K562 (cell line): ENCODE measurements at regions not wholly inside any gene's neighbourhood (a gene's known extent, or its start where the extent isn't known, plus 50 kb on each side); places are given as distances from the start of the nearest gene placed in this dataset.

ENCODE experiments used
- ATAC-seq: fragments of 200-7000 bp; cut with Tn5 transposase; 3 replicates; pipeline ENCODE4 v1.9.1; 2020; ENCODE audit warnings: moderate library complexity
- BruUV-seq: library from RNA; stranded (reverse); fragments of 400-500 nt; replicated peaks from 2 replicates; lab custom pipeline; 2021; lab: Mats Ljungman, UMichigan
- CTCF ChIA-PET: fragments of 300-600 bp; formaldehyde crosslinking; extraction: SDS; loops from one replicate; lab custom pipeline; 2021; ENCODE audit warnings: low intra/inter-chr PET ratio; lab: Yijun Ruan, JAX
- POLR2A ChIA-PET: fragments of 300-600, 350-650 bp; sonication (Branson Sonifier 250); formaldehyde crosslinking; extraction: SDS; loops from one replicate; lab custom pipeline; 2021; ENCODE audit warnings: antibody characterized with exemption, inconsistent platforms; lab: Yijun Ruan, JAX
- DNase-seq, 4 experiments: peaks; one replicate each; pipeline versions ENCODE4 v3.0.0 to v3.0.0-alpha.2; 2011 to 2018; ENCODE audit warnings: low spot score in 3 of 4, mixed read lengths in 3 of 4; ENCODE audit errors: extremely low read depth in 1 of 4
- FAIRE-seq: peaks from 2 replicates; lab custom pipeline; 2011; peaks lifted over from hg19 to GRCh38; lab: Jason Lieb, UNC
- H2AFZ ChIP-seq: 2 replicates; pipeline ENCODE4 v1.6.0; 2011; ENCODE audit warnings: low read depth, low read length, control low read depth, inconsistent platforms
- H3K27ac ChIP-seq: fragments of 200-600 bp; 3 replicates; pipeline ENCODE4 v1.8.0; 2011; ENCODE audit warnings: low read depth, mild to moderate bottlenecking, control low read depth, inconsistent platforms, low read length, moderate library complexity, mixed read lengths; ENCODE audit errors: extremely low read depth
- H3K27me3 ChIP-seq, 2 experiments: fragments of 300-600 bp in 1 of 2; 2 replicates in 1 of 2; 3 replicates in 1 of 2; pipeline versions ENCODE4 v1.6.0 to v1.8.0; 2011; ENCODE audit warnings: inconsistent platforms in 2 of 2, low read length in 2 of 2, mild to moderate bottlenecking in 1 of 2, mixed read lengths in 1 of 2, moderate library complexity in 1 of 2; ENCODE audit not compliant: control insufficient read depth in 2 of 2, insufficient read depth in 2 of 2
- H3K36me3 ChIP-seq: fragments of 300-600 bp; 3 replicates; pipeline ENCODE4 v1.8.0; 2011; ENCODE audit warnings: mild to moderate bottlenecking, low read length, inconsistent platforms; ENCODE audit not compliant: control insufficient read depth, insufficient read depth
- H3K4me1 ChIP-seq, 2 experiments: fragments of 200-600 bp in 1 of 2; replicated peaks in 1 of 2; 2 replicates in 1 of 2; 3 replicates in 1 of 2; pipeline versions ENCODE4 v1.5.1 to v1.8.0; 2011; ENCODE audit warnings: inconsistent platforms in 2 of 2, low read length in 2 of 2, mild to moderate bottlenecking in 1 of 2, mixed read lengths in 1 of 2, moderate library complexity in 1 of 2; ENCODE audit not compliant: control insufficient read depth in 2 of 2, insufficient read depth in 2 of 2
- H3K4me2 ChIP-seq: 2 replicates; pipeline ENCODE4 v1.6.1; 2011; ENCODE audit warnings: low read length, control low read depth, inconsistent platforms, mixed read lengths; ENCODE audit not compliant: insufficient read depth
- H3K4me3 ChIP-seq: fragments of 200-600 bp; sonication (generic), shearing (Covaris generic); 2 replicates; pipeline ENCODE4 v1.5.1; 2016; ENCODE audit warnings: control low read depth, inconsistent platforms
- H3K79me2 ChIP-seq: fragments of 200-600 bp; 3 replicates; pipeline ENCODE4 v1.8.0; 2011; ENCODE audit warnings: low read length, inconsistent platforms; ENCODE audit not compliant: control insufficient read depth, insufficient read depth
- H3K9ac ChIP-seq, 2 experiments: 2 replicates each; pipeline versions ENCODE4 v1.6.0 to v1.6.1; 2011; ENCODE audit warnings: low read depth in 2 of 2, low read length in 2 of 2, control low read depth in 1 of 2, inconsistent platforms in 1 of 2, mild to moderate bottlenecking in 1 of 2, mixed read lengths in 1 of 2; ENCODE audit not compliant: insufficient read depth in 1 of 2
- H3K9me1 ChIP-seq: one replicate; pipeline ENCODE4 v1.6.0; 2011; ENCODE audit warnings: inconsistent platforms, mild to moderate bottlenecking, low read length, moderate library complexity; ENCODE audit not compliant: control insufficient read depth, insufficient read depth
- H3K9me3 ChIP-seq: replicated peaks from 2 replicates; pipeline ENCODE4 v1.5.1; 2011; ENCODE audit warnings: low read depth, low read length, inconsistent platforms; ENCODE audit not compliant: control insufficient read depth, insufficient read depth
- H4K20me1 ChIP-seq: replicated peaks from 2 replicates; pipeline ENCODE4 v1.6.1; 2011; ENCODE audit warnings: low read length, inconsistent platforms, mixed read lengths; ENCODE audit not compliant: control insufficient read depth, insufficient read depth
- CBX2 ChIP-seq: fragments of 200-600 bp; sonication (generic); IDR thresholded peaks from one replicate; pipeline ENCODE4 v1.6.1; 2012; ENCODE audit warnings: mild to moderate bottlenecking, low read length, inconsistent platforms; ENCODE audit not compliant: insufficient read depth, poor library complexity, severe bottlenecking
- GATA2 ChIP-seq: sonication (generic); formaldehyde crosslinking; IDR thresholded peaks from 2 replicates; pipeline ENCODE4 v1.4.0; 2020; ENCODE audit warnings: mild to moderate bottlenecking, missing genetic modification reagents
- RAD51 ChIP-seq: fragments of 450-650 bp; IDR thresholded peaks from 2 replicates; pipeline ENCODE4 v1.7.1; 2016; ENCODE audit warnings: low read depth, mild to moderate bottlenecking, borderline replicate concordance
- STAG1 ChIP-seq: sonication (generic); formaldehyde crosslinking; IDR thresholded peaks from 2 replicates; pipeline ENCODE4 v1.5.0; 2020; ENCODE audit warnings: missing genetic modification reagents, borderline replicate concordance
- TCF7 ChIP-seq: sonication (generic); IDR thresholded peaks from 2 replicates; pipeline ENCODE4 v1.6.1; 2016; ENCODE audit warnings: antibody characterized with exemption, borderline replicate concordance
- ZBTB17 ChIP-seq: fragments of 450-650 bp; formaldehyde crosslinking; IDR thresholded peaks from 2 replicates; pipeline ENCODE4 v1.4.0; 2020; ENCODE audit warnings: mild to moderate bottlenecking
- ZEB2 ChIP-seq: fragments of 450-650 bp; IDR thresholded peaks from 2 replicates; pipeline ENCODE4 v1.6.1; 2016
- ZFP36 ChIP-seq: fragments of 150-350 bp; IDR thresholded peaks from 2 replicates; pipeline ENCODE4 v1.6.1; 2018; ENCODE audit warnings: low read length, low read depth; ENCODE audit not compliant: partially characterized antibody
- ZNF174 ChIP-seq: fragments of 250-450 bp; sonication (Bioruptor Pico); IDR thresholded peaks from 2 replicates; pipeline ENCODE4 v1.4.0; 2020; ENCODE audit warnings: mild to moderate bottlenecking
- ZNF184 ChIP-seq: sonication (generic); formaldehyde crosslinking; IDR thresholded peaks from 2 replicates; pipeline ENCODE4 v1.5.0; 2020; ENCODE audit warnings: missing genetic modification reagents
- ZNF699 ChIP-seq: fragments of 250-450 bp; sonication (Bioruptor Pico); IDR thresholded peaks from 2 replicates; pipeline ENCODE4 v1.8.0; 2021; ENCODE audit warnings: mild to moderate bottlenecking, moderate library complexity; ENCODE audit not compliant: insufficient replicate concordance
- ZNF780A ChIP-seq: fragments of 250-450 bp; sonication (Bioruptor Pico); IDR thresholded peaks from 2 replicates; pipeline ENCODE4 v1.5.0; 2021; ENCODE audit warnings: mild to moderate bottlenecking
- ZSCAN32 ChIP-seq: fragments of 450-650 bp; formaldehyde crosslinking; IDR thresholded peaks from 2 replicates; pipeline ENCODE4 v1.4.0; 2020; ENCODE audit warnings: mild to moderate bottlenecking, moderate library complexity
- WGBS: fragments of 100-300 bp; shearing (Covaris generic); methylation state at CpG from one replicate; pipeline ENCODE4 v1.1.6; 2016; ENCODE audit warnings: low coverage, mixed read lengths; ENCODE audit not compliant: insufficient coverage; ENCODE audit errors: missing lambda C conversion rate; 5-methylcytosine and 5-hydroxymethylcytosine counted together
- in situ Hi-C: fragments of 300-500 bp; cut with MboI; formaldehyde crosslinking; loops from 4 replicates; pipeline ENCODE4 v1.15.0; 2018; ENCODE audit warnings: inconsistent platforms, mixed read lengths
- intact Hi-C: fragments of 100-400 bp; cut with micrococcal nuclease; formaldehyde crosslinking; loops from 2 replicates; pipeline ENCODE4 v1.14.2; 2022
- TF ChIP-seq, protein P1 (sequence below): fragments of 250-450 bp; sonication (Bioruptor Pico); IDR thresholded peaks from 2 replicates; pipeline ENCODE4 v1.8.0; 2021; ENCODE audit warnings: borderline replicate concordance, mild to moderate bottlenecking, moderate library complexity; ENCODE audit not compliant: poor library complexity, severe bottlenecking
- TF ChIP-seq, protein P2 (sequence below): fragments of 450-650 bp; IDR thresholded peaks from 2 replicates; pipeline ENCODE4 v1.7.0; 2016; ENCODE audit warnings: borderline replicate concordance
- TF ChIP-seq, protein P3 (sequence below): sonication (generic); formaldehyde crosslinking; IDR thresholded peaks from 2 replicates; pipeline ENCODE4 v1.8.0; 2022; ENCODE audit warnings: mild to moderate bottlenecking, missing genetic modification reagents
- TF ChIP-seq, protein P4 (sequence below): fragments of 450-650 bp; IDR thresholded peaks from 2 replicates; pipeline ENCODE4 v1.6.1; 2016

DNA sequence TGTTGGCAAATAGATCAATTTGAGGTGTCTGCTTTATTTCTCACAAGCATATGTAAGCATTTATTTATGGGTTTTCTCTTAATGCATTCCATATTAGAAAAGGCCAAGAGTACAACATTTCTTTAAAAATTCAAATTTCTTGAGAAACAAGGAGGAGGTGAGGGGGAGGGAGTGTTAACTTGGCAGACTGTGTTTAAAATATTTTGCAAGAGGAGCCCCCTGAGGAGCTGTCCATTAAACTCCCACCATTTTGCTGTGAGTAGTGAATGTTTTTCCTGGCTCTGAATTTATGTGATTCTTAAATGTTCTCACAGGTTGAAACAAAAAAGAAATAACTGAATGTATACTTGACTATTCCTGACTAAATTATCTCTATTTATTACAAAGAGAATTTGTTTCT lies 363.8 kb downstream of the PTPRC start (continued):
- TF ChIP-seq, protein P1, sequence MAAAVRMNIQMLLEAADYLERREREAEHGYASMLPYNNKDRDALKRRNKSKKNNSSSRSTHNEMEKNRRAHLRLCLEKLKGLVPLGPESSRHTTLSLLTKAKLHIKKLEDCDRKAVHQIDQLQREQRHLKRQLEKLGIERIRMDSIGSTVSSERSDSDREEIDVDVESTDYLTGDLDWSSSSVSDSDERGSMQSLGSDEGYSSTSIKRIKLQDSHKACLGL (CRISPR knock-in tag), result no peak
- TF ChIP-seq, protein P2, sequence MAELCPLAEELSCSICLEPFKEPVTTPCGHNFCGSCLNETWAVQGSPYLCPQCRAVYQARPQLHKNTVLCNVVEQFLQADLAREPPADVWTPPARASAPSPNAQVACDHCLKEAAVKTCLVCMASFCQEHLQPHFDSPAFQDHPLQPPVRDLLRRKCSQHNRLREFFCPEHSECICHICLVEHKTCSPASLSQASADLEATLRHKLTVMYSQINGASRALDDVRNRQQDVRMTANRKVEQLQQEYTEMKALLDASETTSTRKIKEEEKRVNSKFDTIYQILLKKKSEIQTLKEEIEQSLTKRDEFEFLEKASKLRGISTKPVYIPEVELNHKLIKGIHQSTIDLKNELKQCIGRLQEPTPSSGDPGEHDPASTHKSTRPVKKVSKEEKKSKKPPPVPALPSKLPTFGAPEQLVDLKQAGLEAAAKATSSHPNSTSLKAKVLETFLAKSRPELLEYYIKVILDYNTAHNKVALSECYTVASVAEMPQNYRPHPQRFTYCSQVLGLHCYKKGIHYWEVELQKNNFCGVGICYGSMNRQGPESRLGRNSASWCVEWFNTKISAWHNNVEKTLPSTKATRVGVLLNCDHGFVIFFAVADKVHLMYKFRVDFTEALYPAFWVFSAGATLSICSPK, result no peak
- TF ChIP-seq STAG1 (CRISPR knock-in tag) (no peak), ZSCAN32 (CRISPR knock-in tag) (no peak), ZNF174 (no peak)

DNA sequence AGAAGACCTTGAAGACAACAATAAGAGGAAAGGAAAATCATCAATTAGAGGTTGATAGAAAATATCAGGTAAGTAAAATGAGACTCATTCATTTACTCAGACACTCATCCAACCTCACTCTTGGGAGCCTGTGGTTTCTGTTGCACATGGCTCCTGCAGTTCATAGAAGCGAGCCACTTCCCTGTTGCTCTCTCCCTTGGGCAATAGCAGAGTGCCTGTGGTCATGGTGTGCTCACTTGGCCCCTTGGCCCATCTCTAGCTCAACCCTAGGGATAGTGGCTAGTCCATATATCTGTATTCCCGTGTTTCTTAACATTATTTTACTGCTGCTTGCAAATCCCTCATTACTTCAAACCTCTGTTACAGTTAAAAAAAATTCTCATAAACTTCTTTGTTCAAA lies 368.6 kb downstream of the PTPRC start:
- Histone ChIP-seq H3K4me3 (no peak overlapping the region), H3K27me3 (no peaks in the 10 kb centered on the region), H2AFZ (no peak overlapping the region), H3K9me1 (no peaks in the 10 kb centered on the region), H3K4me1 (no peaks in the 10 kb centered on the region), H3K36me3 (no peaks in the 10 kb centered on the region), H3K9ac (no peak overlapping the region), H4K20me1 (no peaks in the 10 kb centered on the region), H3K79me2 (no peaks in the 10 kb centered on the region), H3K9me3 (no peaks in the 10 kb centered on the region; the same call in 1 of the 2 replicates), H3K27ac (no peak overlapping the region), H3K4me2 (no peak overlapping the region)
- WGBS, result 3% methylated on average over 2 of the region's 2 CpGs
- ChIA-PET CTCF (no interaction called here), POLR2A (no interaction called here)
- ATAC-seq (no peak), FAIRE-seq (no peak), DNase-seq (no peak)
- no TSS peak for BruUV-seq
- intact Hi-C loops, result no loop called here
- in situ Hi-C loops, result no loop called here
- TF ChIP-seq CBX2, result no peak
- no peak for TF ChIP-seq ZNF780A (CRISPR knock-in tag)
- TF ChIP-seq ZNF184 (CRISPR knock-in tag), result no peak
- TF ChIP-seq, protein P3, sequence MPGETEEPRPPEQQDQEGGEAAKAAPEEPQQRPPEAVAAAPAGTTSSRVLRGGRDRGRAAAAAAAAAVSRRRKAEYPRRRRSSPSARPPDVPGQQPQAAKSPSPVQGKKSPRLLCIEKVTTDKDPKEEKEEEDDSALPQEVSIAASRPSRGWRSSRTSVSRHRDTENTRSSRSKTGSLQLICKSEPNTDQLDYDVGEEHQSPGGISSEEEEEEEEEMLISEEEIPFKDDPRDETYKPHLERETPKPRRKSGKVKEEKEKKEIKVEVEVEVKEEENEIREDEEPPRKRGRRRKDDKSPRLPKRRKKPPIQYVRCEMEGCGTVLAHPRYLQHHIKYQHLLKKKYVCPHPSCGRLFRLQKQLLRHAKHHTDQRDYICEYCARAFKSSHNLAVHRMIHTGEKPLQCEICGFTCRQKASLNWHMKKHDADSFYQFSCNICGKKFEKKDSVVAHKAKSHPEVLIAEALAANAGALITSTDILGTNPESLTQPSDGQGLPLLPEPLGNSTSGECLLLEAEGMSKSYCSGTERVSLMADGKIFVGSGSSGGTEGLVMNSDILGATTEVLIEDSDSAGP (CRISPR knock-in tag), result no peak
- TF ChIP-seq ZFP36, result no peak
- TF ChIP-seq ZEB2, result no peak
- no peak for TF ChIP-seq ZBTB17 (CRISPR knock-in tag)
- TF ChIP-seq TCF7, result no peak
- TF ChIP-seq ZNF699 (CRISPR knock-in tag), result no peak
- TF ChIP-seq, protein P4, sequence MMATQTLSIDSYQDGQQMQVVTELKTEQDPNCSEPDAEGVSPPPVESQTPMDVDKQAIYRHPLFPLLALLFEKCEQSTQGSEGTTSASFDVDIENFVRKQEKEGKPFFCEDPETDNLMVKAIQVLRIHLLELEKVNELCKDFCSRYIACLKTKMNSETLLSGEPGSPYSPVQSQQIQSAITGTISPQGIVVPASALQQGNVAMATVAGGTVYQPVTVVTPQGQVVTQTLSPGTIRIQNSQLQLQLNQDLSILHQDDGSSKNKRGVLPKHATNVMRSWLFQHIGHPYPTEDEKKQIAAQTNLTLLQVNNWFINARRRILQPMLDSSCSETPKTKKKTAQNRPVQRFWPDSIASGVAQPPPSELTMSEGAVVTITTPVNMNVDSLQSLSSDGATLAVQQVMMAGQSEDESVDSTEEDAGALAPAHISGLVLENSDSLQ, result no peak
- TF ChIP-seq RAD51, result no peak
- no peak for TF ChIP-seq GATA2 (CRISPR knock-in tag)
